GM12875 (cell line): ENCODE measurements at regions not wholly inside any gene's neighbourhood (a gene's known extent, or its start where the extent isn't known, plus 50 kb on each side); places are given as distances from the start of the nearest gene placed in this dataset.

ENCODE experiments used
- H3K4me3 ChIP-seq: one replicate; pipeline ENCODE4 v1.5.1; 2011; ENCODE audit warnings: low read depth, low read length, control low read depth
- CTCF ChIP-seq: IDR thresholded peaks from 2 replicates; pipeline ENCODE4 v1.5.1; 2011; ENCODE audit warnings: low read depth, mild to moderate bottlenecking, control low read depth, inconsistent platforms, low read length, moderate library complexity, borderline replicate concordance; ENCODE audit not compliant: insufficient read depth

- H3K4me3 ChIP-seq = no peak overlapping the region
- no peak for TF ChIP-seq CTCF
Measured at GRCh38 chr10:62459500-62459899, 85.3 kb downstream of the ZNF365 start.

- TF ChIP-seq CTCF = no peak
- H3K4me3 ChIP-seq = no peak overlapping the region
Measured at GRCh38 chr10:62460393-62460792, 86.2 kb downstream of the ZNF365 start.

GRCh38 chr10:62461120-62461519, 87.0 kb downstream of the ZNF365 start:
- no peak overlapping the region for H3K4me3 ChIP-seq
- no peak for TF ChIP-seq CTCF

GRCh38 chr10:62462461-62462860, 88.3 kb downstream of the ZNF365 start:
- TF ChIP-seq CTCF = no peak

GRCh38 chr10:62463364-62463763, 89.2 kb downstream of the ZNF365 start:
- H3K4me3 ChIP-seq = no peak overlapping the region
- no peak for TF ChIP-seq CTCF

More at GRCh38 chr10:62462461-62462860, 88.3 kb downstream of the ZNF365 start:
- no peak overlapping the region for H3K4me3 ChIP-seq

- TF ChIP-seq CTCF = no peak
- no peak overlapping the region for H3K4me3 ChIP-seq
Measured at GRCh38 chr10:62464308-62464707, 90.1 kb downstream of the ZNF365 start.

- no peak for TF ChIP-seq CTCF
- no peak overlapping the region for H3K4me3 ChIP-seq
Measured at GRCh38 chr10:62466590-62466989, 92.4 kb downstream of the ZNF365 start.
